ENCODE measurements at regions not wholly inside any gene's neighbourhood (a gene's known extent, or its start where the extent isn't known, plus 50 kb on each side); places are given as distances from the start of the nearest gene placed in this dataset.

DNA sequence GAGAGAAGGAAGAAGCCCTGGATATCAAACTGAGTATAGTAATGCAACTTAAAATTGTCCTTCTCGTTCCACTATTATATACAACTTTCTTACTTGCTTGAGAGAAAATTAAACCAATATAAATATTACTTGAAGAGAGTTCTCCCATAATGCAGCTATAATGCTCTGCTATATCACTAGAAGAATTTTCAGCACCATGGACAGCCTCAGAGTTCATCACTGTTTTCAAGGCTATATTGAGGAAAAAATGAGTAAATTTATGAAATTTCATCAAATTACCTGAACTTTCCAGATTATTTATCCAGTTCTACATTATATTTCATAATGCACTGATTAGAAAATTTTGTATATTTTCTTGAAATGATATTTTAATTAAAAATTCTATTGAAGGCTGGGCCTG is 1053.5 kb upstream of the FAM98A start:
- TF ChIP-seq, protein P1, sequence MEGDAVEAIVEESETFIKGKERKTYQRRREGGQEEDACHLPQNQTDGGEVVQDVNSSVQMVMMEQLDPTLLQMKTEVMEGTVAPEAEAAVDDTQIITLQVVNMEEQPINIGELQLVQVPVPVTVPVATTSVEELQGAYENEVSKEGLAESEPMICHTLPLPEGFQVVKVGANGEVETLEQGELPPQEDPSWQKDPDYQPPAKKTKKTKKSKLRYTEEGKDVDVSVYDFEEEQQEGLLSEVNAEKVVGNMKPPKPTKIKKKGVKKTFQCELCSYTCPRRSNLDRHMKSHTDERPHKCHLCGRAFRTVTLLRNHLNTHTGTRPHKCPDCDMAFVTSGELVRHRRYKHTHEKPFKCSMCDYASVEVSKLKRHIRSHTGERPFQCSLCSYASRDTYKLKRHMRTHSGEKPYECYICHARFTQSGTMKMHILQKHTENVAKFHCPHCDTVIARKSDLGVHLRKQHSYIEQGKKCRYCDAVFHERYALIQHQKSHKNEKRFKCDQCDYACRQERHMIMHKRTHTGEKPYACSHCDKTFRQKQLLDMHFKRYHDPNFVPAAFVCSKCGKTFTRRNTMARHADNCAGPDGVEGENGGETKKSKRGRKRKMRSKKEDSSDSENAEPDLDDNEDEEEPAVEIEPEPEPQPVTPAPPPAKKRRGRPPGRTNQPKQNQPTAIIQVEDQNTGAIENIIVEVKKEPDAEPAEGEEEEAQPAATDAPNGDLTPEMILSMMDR (IDR thresholded peaks at IDR 0.05 in 2 of 3, conservative IDR thresholded peaks at IDR 0.05 in 1 of 3; ENCODE audit: control insufficient read depth in 2 of 3, extremely low read depth in 1 of 3, insufficient read depth in 1 of 3, low read depth in 3 of 3, low read length in 3 of 3): no peak
- TF ChIP-seq JUNB (IDR thresholded peaks at IDR 0.05): no peak
- no peak for TF ChIP-seq CHD2 (IDR thresholded peaks at IDR 0.05; ENCODE audit: borderline replicate concordance, low read depth, low read length)
- no peak for TF ChIP-seq ZNF274 (IDR thresholded peaks at IDR 0.05; ENCODE audit: insufficient read depth, insufficient read length)

Measured in GM12878 (cell line).